PC-9 (cell line): ENCODE measurements at regions not wholly inside any gene's neighbourhood (a gene's known extent, or its start where the extent isn't known, plus 50 kb on each side); places are given as distances from the start of the nearest gene placed in this dataset.

Experiments
- BruUV-seq: library from RNA; stranded (reverse); fragments of 400-500 nt; replicated peaks from 2 replicates; lab custom pipeline; 2021; lab: Mats Ljungman, UMichigan
- CTCF ChIA-PET: fragments of 300-600 bp; sonication (Branson Sonifier 250); formaldehyde crosslinking; loops from one replicate; lab custom pipeline; 2022; ENCODE audit warnings: antibody characterized with exemption; lab: Charles Lee
- POLR2A ChIA-PET: fragments of 300-600 bp; sonication (Branson Sonifier 250); formaldehyde crosslinking; loops from one replicate; lab custom pipeline; 2022; ENCODE audit warnings: antibody characterized with exemption; ENCODE audit not compliant: unreplicated experiment; lab: Charles Lee
- DNase-seq, 2 experiments: peaks; one replicate each; pipeline versions ENCODE4 v3.0.0 to v3.0.0-alpha.2; 2015 to 2022; ENCODE audit warnings: mixed read lengths in 1 of 2
- H2AFZ ChIP-seq: fragments of 200-600 bp; sonication (generic); 2 replicates; pipeline ENCODE4 v1.8.1; 2017; ENCODE audit warnings: antibody characterized with exemption
- H3F3A ChIP-seq: fragments of 200-600 bp; sonication (generic); 2 replicates; pipeline ENCODE4 v1.8.1; 2017; ENCODE audit warnings: antibody characterized with exemption, mild to moderate bottlenecking, low read depth; ENCODE audit not compliant: insufficient read depth
- H3K27ac ChIP-seq: fragments of 200-600 bp; sonication (generic); 2 replicates; pipeline ENCODE4 v1.6.1; 2016; ENCODE audit warnings: mixed run types
- H3K27me3 ChIP-seq: fragments of 200-600 bp; sonication (generic); 2 replicates; pipeline ENCODE4 v1.6.1; 2016; ENCODE audit warnings: low read depth, mixed run types; ENCODE audit not compliant: insufficient read depth
- H3K36me3 ChIP-seq: fragments of 200-600 bp; sonication (generic); 2 replicates; pipeline ENCODE4 v1.6.1; 2016; ENCODE audit warnings: low read depth, mixed run types
- H3K4me1 ChIP-seq: fragments of 200-600 bp; sonication (generic); replicated peaks from 2 replicates; pipeline ENCODE4 v1.6.1; 2016; ENCODE audit warnings: mixed run types; ENCODE audit not compliant: insufficient read depth
- H3K4me2 ChIP-seq: fragments of 200-600 bp; sonication (generic); 2 replicates; pipeline ENCODE4 v1.6.1; 2017; ENCODE audit warnings: mixed run types
- H3K4me3 ChIP-seq: fragments of 200-600 bp; sonication (generic); 2 replicates; pipeline ENCODE4 v1.6.1; 2016; ENCODE audit warnings: mixed run types
- H3K79me2 ChIP-seq: fragments of 200-600 bp; sonication (generic); 2 replicates; pipeline ENCODE4 v1.6.1; 2017; ENCODE audit warnings: low read depth, mixed run types
- H3K9me2 ChIP-seq: fragments of 200-600 bp; sonication (generic); 2 replicates; pipeline ENCODE4 v1.8.1; 2017; ENCODE audit warnings: mild to moderate bottlenecking; ENCODE audit not compliant: insufficient read depth
- H3K9me3 ChIP-seq: fragments of 200-600 bp; sonication (generic); 2 replicates; pipeline ENCODE4 v1.8.1; 2016; ENCODE audit warnings: low read depth; ENCODE audit not compliant: insufficient read depth
- H4K20me1 ChIP-seq: fragments of 200-600 bp; sonication (generic); 2 replicates; pipeline ENCODE4 v1.8.1; 2017; ENCODE audit not compliant: insufficient read depth
- EZH2 ChIP-seq: fragments of 200-600 bp; sonication (generic); IDR thresholded peaks from 2 replicates; pipeline ENCODE4 v1.8.0; 2017; ENCODE audit warnings: antibody characterized with exemption, low read depth
- intact Hi-C: fragments of 100-400 bp; cut with micrococcal nuclease; formaldehyde crosslinking; loops from one replicate; pipeline ENCODE4 v1.10.0; 2022; ENCODE audit not compliant: unreplicated experiment
- TF ChIP-seq, protein P1 (sequence below): fragments of 200-600 bp; sonication (generic); conservative IDR thresholded peaks from 2 replicates; pipeline ENCODE4 v1.6.1; 2017; ENCODE audit warnings: mixed run types, antibody characterized with exemption, mild to moderate bottlenecking, moderate library complexity

GRCh38 chr13:24032252-24032651, 128.3 kb upstream of the SPATA13 start:
- Histone ChIP-seq H3K4me2 (no peak overlapping the region), H3K4me3 (no peak overlapping the region), H3K27me3 (no peaks in the 10 kb centered on the region), H3K9me3 (no peaks in the 10 kb centered on the region), H3K79me2 (no peaks in the 10 kb centered on the region), H3K9me2 (no peaks in the 10 kb centered on the region), H4K20me1 (no peaks in the 10 kb centered on the region), H2AFZ (no peak overlapping the region), H3K4me1 (peaks cover 12% of the 10 kb centered on the region; the same call in 1 of the 2 replicates), H3K27ac (no peak overlapping the region), H3F3A (peaks cover 7% of the 10 kb centered on the region; the same call in 1 of the 2 replicates), H3K36me3 (no peaks in the 10 kb centered on the region)
- no peak for TF ChIP-seq EZH2
- TF ChIP-seq, protein P1, sequence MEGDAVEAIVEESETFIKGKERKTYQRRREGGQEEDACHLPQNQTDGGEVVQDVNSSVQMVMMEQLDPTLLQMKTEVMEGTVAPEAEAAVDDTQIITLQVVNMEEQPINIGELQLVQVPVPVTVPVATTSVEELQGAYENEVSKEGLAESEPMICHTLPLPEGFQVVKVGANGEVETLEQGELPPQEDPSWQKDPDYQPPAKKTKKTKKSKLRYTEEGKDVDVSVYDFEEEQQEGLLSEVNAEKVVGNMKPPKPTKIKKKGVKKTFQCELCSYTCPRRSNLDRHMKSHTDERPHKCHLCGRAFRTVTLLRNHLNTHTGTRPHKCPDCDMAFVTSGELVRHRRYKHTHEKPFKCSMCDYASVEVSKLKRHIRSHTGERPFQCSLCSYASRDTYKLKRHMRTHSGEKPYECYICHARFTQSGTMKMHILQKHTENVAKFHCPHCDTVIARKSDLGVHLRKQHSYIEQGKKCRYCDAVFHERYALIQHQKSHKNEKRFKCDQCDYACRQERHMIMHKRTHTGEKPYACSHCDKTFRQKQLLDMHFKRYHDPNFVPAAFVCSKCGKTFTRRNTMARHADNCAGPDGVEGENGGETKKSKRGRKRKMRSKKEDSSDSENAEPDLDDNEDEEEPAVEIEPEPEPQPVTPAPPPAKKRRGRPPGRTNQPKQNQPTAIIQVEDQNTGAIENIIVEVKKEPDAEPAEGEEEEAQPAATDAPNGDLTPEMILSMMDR = no peak
- DNase-seq = no peak
- intact Hi-C loops = no loop called here
- BruUV-seq = no TSS peak
- CTCF ChIA-PET = no interaction called here
- POLR2A ChIA-PET = no interaction called here

DNA sequence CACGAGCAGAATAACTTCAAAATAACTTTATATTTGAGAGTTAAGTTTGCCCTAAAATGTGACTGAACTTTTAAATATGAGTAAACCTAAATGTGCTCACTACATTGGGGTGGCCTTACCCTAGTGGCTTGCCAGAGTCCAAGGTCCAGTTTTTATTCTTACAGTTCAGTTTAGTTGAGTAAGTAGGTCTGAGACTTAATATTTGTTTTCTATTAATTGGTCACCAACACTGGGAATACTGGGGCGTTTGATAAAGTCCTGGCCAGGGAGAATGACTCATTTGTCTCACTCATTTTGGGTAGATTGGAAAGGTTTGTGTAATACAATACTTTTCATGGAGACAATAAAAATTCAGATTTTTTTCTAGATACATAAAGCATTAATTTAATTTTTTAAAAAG, 127.8 kb upstream of the SPATA13 start:
- ChIA-PET POLR2A (no interaction called here), CTCF (no interaction called here)
- Histone ChIP-seq H3K4me1 (peaks cover 12% of the 10 kb centered on the region; the same call in 1 of the 2 replicates), H3K36me3 (no peaks in the 10 kb centered on the region), H3K27me3 (no peaks in the 10 kb centered on the region), H4K20me1 (no peaks in the 10 kb centered on the region), H2AFZ (no peak overlapping the region), H3K4me3 (no peak overlapping the region), H3K9me2 (no peaks in the 10 kb centered on the region), H3K79me2 (no peaks in the 10 kb centered on the region), H3F3A (peaks cover 7% of the 10 kb centered on the region; the same call in 1 of the 2 replicates), H3K9me3 (no peaks in the 10 kb centered on the region), H3K27ac (no peak overlapping the region), H3K4me2 (no peak overlapping the region)
- no peak for DNase-seq
- BruUV-seq = no TSS peak
- intact Hi-C loops = no loop called here
- TF ChIP-seq EZH2 = no peak
- TF ChIP-seq, protein P1 = no peak

DNA sequence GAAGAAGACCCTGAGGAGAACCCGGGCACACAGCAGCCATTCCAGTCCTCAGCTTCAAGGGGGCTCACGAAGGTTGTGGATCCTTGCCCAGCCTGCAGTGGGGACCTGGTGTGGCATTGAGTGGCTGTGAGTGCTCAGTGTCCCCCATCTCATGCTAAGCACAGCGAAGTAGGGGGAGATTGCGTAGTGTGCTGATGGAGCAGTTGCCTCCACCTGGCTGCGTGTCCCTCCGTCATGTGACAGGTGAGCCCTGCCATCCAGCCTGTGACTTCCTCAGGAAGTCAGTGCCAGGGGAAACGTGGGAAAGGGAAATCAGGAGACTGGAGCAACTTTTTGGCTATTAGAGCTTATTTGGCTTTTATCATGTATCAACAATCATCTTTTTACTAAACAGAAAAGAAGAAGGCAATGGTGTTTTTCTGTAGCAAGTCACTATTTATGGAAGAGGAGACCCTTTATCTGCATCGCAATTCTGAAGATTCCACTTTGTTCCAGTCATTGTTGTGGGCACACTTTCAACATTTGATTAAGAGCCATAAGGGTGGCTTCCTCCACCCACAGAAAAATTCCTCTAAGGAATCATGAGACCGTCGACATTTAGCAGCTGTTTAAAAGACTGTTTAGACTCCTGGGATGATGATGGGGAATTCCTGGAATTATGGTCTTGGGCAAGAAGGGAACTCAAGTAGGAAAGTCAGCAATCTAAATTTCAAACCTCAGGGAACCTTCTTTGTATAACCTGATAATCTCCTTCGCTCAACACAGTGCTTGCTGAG, 126.8 kb upstream of the SPATA13 start:
- Histone ChIP-seq H3K4me1 (peaks cover 19% of the 10 kb centered on the region), H3K79me2 (no peaks in the 10 kb centered on the region), H3K4me2 (no peak overlapping the region), H3K27ac (no peak overlapping the region), H3K27me3 (no peaks in the 10 kb centered on the region), H3K36me3 (no peaks in the 10 kb centered on the region), H3K4me3 (no peak overlapping the region), H3K9me2 (no peaks in the 10 kb centered on the region), H4K20me1 (no peaks in the 10 kb centered on the region), H2AFZ (no peak overlapping the region), H3F3A (peaks cover 14% of the 10 kb centered on the region), H3K9me3 (no peaks in the 10 kb centered on the region)
- POLR2A ChIA-PET = no interaction called here
- CTCF ChIA-PET = no interaction called here
- intact Hi-C loops = no loop called here
- DNase-seq = no peak
- no peak for TF ChIP-seq EZH2
- TF ChIP-seq, protein P1 = no peak
- BruUV-seq = no TSS peak
